ENCODE measurements at regions not wholly inside any gene's neighbourhood (a gene's known extent, or its start where the extent isn't known, plus 50 kb on each side); places are given as distances from the start of the nearest gene placed in this dataset.

DNA sequence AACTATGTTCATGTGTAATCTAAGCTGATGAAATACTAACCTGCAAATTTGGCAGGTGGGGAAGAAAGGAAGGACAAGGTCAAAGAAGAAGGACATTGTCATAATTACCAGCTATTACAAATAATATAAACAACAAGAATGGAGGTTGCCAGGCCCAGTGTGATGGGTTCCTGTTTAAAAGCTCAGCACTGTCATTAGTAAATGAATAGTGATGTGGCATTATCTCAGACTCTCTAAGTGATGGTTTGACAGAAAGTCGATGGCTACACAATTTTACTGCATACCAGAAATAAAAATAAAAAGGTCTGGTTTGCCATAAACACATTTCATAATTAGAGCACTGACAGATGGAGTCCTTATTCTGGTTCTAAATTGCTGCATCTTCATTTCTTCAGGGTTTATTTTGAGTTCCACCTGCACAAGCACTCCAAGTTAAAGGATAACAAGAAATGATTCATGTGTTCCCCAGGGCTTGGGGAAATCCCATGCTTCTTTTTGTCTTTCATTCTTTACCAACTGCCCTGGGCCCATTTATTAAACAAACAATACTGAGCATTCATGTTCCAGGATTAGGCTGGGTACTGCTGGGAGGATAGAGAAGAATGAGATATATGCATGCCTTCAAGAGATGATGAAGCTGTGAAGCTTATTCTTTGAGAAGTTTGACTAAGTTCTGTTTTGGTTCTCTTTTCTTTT lies 367.8 kb upstream of the RASGEF1B start:
- H3K27me3 ChIP-seq (ENCODE audit: control insufficient read depth, insufficient read depth, low read length): no peaks in the 10 kb centered on the region
- DNase-seq: no peak
- no CpG with 5 or more reads among the region's 1 CpG for WGBS (ENCODE audit: insufficient coverage)
- no peak for TF ChIP-seq CTCF (IDR thresholded peaks at IDR 0.05)
- no peaks in the 10 kb centered on the region for H3K36me3 Mint-ChIP-seq
- no peak overlapping the region for H3K4me3 ChIP-seq (ENCODE audit: low read length)
- no peak for ATAC-seq
- H3K9me3 Mint-ChIP-seq: no peaks in the 10 kb centered on the region
- H3K4me1 ChIP-seq (ENCODE audit: control insufficient read depth, insufficient read depth, low read length): no peaks in the 10 kb centered on the region
- H3K27ac Mint-ChIP-seq: no peak overlapping the region
- H3K27ac ChIP-seq (ENCODE audit: low read length): no peak overlapping the region
- no peaks in the 10 kb centered on the region for H3K9me3 ChIP-seq (ENCODE audit: control insufficient read depth, insufficient read depth, low read length)
- peaks cover 9 to 11% of the 10 kb centered on the region in 2 donors for H3K27me3 Mint-ChIP-seq (ENCODE audit: low read depth in 2 of 2)
- H3K4me3 Mint-ChIP-seq: no peak overlapping the region
- intact Hi-C loops (cut with micrococcal nuclease): loop anchor here (10.0 kb wide), 1 partner anchor 425 kb away; no protein-coding TSS in a partner anchor
- H3K4me1 Mint-ChIP-seq: no peaks in the 10 kb centered on the region
- H3K36me3 ChIP-seq (ENCODE audit: control insufficient read depth, insufficient read depth, low read length): no peaks in the 10 kb centered on the region

GRCh38 chr4:81838586-81838985 lies 366.9 kb upstream of the RASGEF1B start:
- Mint-ChIP-seq H3K9me3 (no peaks in the 10 kb centered on the region), H3K36me3 (no peaks in the 10 kb centered on the region), H3K4me1 (no peaks in the 10 kb centered on the region), H3K27me3 (ENCODE audit: low read depth in 2 of 2) (peaks cover 9 to 11% of the 10 kb centered on the region in 2 donors), H3K27ac (no peak overlapping the region), H3K4me3 (no peak overlapping the region)
- intact Hi-C loops (cut with micrococcal nuclease): no loop called here
- no peaks in the 10 kb centered on the region for H3K9me3 ChIP-seq (ENCODE audit: control insufficient read depth, insufficient read depth, low read length)
- TF ChIP-seq CTCF (IDR thresholded peaks at IDR 0.05): no peak
- H3K4me1 ChIP-seq (ENCODE audit: control insufficient read depth, insufficient read depth, low read length): no peaks in the 10 kb centered on the region
- H3K27me3 ChIP-seq (ENCODE audit: control insufficient read depth, insufficient read depth, low read length): no peaks in the 10 kb centered on the region
- H3K27ac ChIP-seq (ENCODE audit: low read length): no peak overlapping the region
- ATAC-seq (no peak), DNase-seq (no peak)
- no peaks in the 10 kb centered on the region for H3K36me3 ChIP-seq (ENCODE audit: control insufficient read depth, insufficient read depth, low read length)
- no peak overlapping the region for H3K4me3 ChIP-seq (ENCODE audit: low read length)
- WGBS (ENCODE audit: insufficient coverage): 100% methylated on average over 1 of the region's 2 CpGs

- Mint-ChIP-seq H3K27ac (no peak overlapping the region), H3K4me3 (no peak overlapping the region), H3K4me1 (no peaks in the 10 kb centered on the region), H3K9me3 (no peaks in the 10 kb centered on the region), H3K36me3 (no peaks in the 10 kb centered on the region), H3K27me3 (ENCODE audit: low read depth in 2 of 2) (peaks cover 11 to 12% of the 10 kb centered on the region in 2 donors)
- Histone ChIP-seq H3K27me3 (ENCODE audit: control insufficient read depth, insufficient read depth, low read length) (no peaks in the 10 kb centered on the region), H3K4me3 (ENCODE audit: low read length) (no peak overlapping the region), H3K27ac (ENCODE audit: low read length) (no peak overlapping the region), H3K9me3 (ENCODE audit: control insufficient read depth, insufficient read depth, low read length) (no peaks in the 10 kb centered on the region), H3K4me1 (ENCODE audit: control insufficient read depth, insufficient read depth, low read length) (no peaks in the 10 kb centered on the region), H3K36me3 (ENCODE audit: control insufficient read depth, insufficient read depth, low read length) (no peaks in the 10 kb centered on the region)
- intact Hi-C loops (cut with micrococcal nuclease): no loop called here
- no peak for TF ChIP-seq CTCF (IDR thresholded peaks at IDR 0.05)
- ATAC-seq: no peak
- DNase-seq: no peak
- 57% methylated on average over 1 of the region's 1 CpG for WGBS (ENCODE audit: insufficient coverage)
These were observed 365.0 kb upstream of the RASGEF1B start for GRCh38 chr4:81836716-81837115.

DNA sequence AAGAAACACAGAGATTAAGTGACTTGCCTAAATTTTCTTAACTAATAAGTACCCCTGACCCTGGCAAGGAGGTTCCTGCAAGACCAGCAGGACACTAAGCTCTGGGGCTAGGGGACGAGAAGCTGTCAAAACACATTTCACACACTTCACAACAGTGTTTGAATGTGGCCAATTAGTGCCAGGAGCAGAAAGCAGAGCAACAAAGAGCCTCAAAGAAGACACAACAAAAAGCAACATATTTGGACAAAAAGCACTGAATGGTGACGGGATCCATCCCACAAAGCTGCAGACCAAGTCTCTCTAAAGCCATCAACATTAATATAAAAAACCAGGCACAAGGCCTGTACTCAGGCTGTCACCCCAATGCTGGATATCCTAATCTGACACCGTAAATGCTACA lies 361.9 kb upstream of the RASGEF1B start:
- Mint-ChIP-seq H3K4me3 (no peak overlapping the region), H3K9me3 (no peaks in the 10 kb centered on the region), H3K27me3 (ENCODE audit: low read depth in 2 of 2) (peaks cover 0 to 5% of the 10 kb centered on the region in 2 donors), H3K4me1 (no peaks in the 10 kb centered on the region), H3K27ac (no peak overlapping the region), H3K36me3 (no peaks in the 10 kb centered on the region)
- no peak overlapping the region for H3K27ac ChIP-seq (ENCODE audit: low read length)
- H3K27me3 ChIP-seq (ENCODE audit: control insufficient read depth, insufficient read depth, low read length): no peaks in the 10 kb centered on the region
- ATAC-seq (no peak), DNase-seq (no peak)
- no peaks in the 10 kb centered on the region for H3K9me3 ChIP-seq (ENCODE audit: control insufficient read depth, insufficient read depth, low read length)
- WGBS (ENCODE audit: insufficient coverage): 64% methylated on average over 3 of the region's 3 CpGs
- no peaks in the 10 kb centered on the region for H3K4me1 ChIP-seq (ENCODE audit: control insufficient read depth, insufficient read depth, low read length)
- H3K4me3 ChIP-seq (ENCODE audit: low read length): no peak overlapping the region
- intact Hi-C loops (cut with micrococcal nuclease): no loop called here
- no peak for TF ChIP-seq CTCF (IDR thresholded peaks at IDR 0.05)
- H3K36me3 ChIP-seq (ENCODE audit: control insufficient read depth, insufficient read depth, low read length): no peaks in the 10 kb centered on the region

Data from natural killer cell (primary cell).